Stomach (tissue), 8 donors: ENCODE measurements at regions not wholly inside any gene's neighbourhood (a gene's known extent, or its start where the extent isn't known, plus 50 kb on each side); places are given as distances from the start of the nearest gene placed in this dataset.

ENCODE experiments used
- DNase-seq, 2 donors: peaks; one replicate each; pipeline versions ENCODE4 v3.0.0 to v3.0.0-alpha.2; 2013 to 2019
- H3K27ac ChIP-seq, 5 donors: fragments of 200-600 bp in 4 of 5; sonication (generic) in 4 of 5; one replicate each; pipeline ENCODE4 v1.5.1; 2013 to 2019; ENCODE audit warnings: mild to moderate bottlenecking in 1 of 5, moderate library complexity in 1 of 5
- H3K27me3 ChIP-seq, 3 donors: fragments of 200-600 bp; sonication (generic); one replicate each; pipeline ENCODE4 v1.5.1; 2017 to 2019; ENCODE audit warnings: mixed run types in 1 of 3
- H3K36me3 ChIP-seq, 4 donors: fragments of 200-600 bp; sonication (generic); 1 replicate in 3 of 4; 2 replicates in 1 of 4; pipeline ENCODE4 v1.5.1; 2016 to 2019
- H3K4me1 ChIP-seq, 4 donors: fragments of 200-600 bp; sonication (generic); one replicate each; pipeline ENCODE4 v1.5.1; 2016 to 2019
- H3K4me3 ChIP-seq, 4 donors: fragments of 200-600 bp; sonication (generic) in 3 of 4; one replicate each; pipeline ENCODE4 v1.5.1; 2016 to 2019; ENCODE audit warnings: mild to moderate bottlenecking in 1 of 4
- H3K9me3 ChIP-seq, 4 donors: fragments of 200-600 bp; sonication (generic); one replicate each; pipeline ENCODE4 v1.5.1; 2016 to 2019
- CTCF ChIP-seq, 7 experiments: fragments of 450-650 bp in 4 of 7; fragments of 200-600 bp in 3 of 7; sonication (generic) in 3 of 7; IDR thresholded peaks; one replicate each; pipeline ENCODE4 v1.5.1; 2016 to 2019; ENCODE audit warnings: antibody characterized with exemption in 7 of 7, control low read depth in 2 of 7, mild to moderate bottlenecking in 1 of 7
- EP300 ChIP-seq: sonication (generic); formaldehyde crosslinking; IDR thresholded peaks from one replicate; pipeline ENCODE4 v1.6.1; 2017; ENCODE audit warnings: antibody characterized with exemption
- POLR2A ChIP-seq, 4 donors: fragments of 450-650 bp; IDR thresholded peaks; one replicate each; pipeline ENCODE4 v1.6.1; 2016; ENCODE audit warnings: antibody characterized with exemption in 4 of 4, control low read depth in 2 of 4, mild to moderate bottlenecking in 1 of 4, moderate library complexity in 1 of 4
- POLR2AphosphoS5 ChIP-seq, 3 donors: sonication (generic); formaldehyde crosslinking; IDR thresholded peaks; one replicate each; pipeline ENCODE4 v1.6.1; 2016; ENCODE audit warnings: antibody characterized with exemption in 3 of 3
- WGBS, 5 donors: extraction: QIAGEN DNeasy Blood & Tissue Kit in 3 of 5; methylation state at CpG; one replicate each; pipeline versions ENCODE4 v1.1.5 to v1.1.7; 2013 to 2018; 5-methylcytosine and 5-hydroxymethylcytosine counted together
- intact Hi-C: fragments of 100-400 bp; cut with DNase I; formaldehyde crosslinking; loops from one replicate; pipeline ENCODE4 v1.15.1; 2023; ENCODE audit warnings: low total_unique reads
- donor health status: healthy with polysubstance abuse.
- donor health status: Bipolar disorder and iron deficiency.
- donor health status: healthy.

DNA sequence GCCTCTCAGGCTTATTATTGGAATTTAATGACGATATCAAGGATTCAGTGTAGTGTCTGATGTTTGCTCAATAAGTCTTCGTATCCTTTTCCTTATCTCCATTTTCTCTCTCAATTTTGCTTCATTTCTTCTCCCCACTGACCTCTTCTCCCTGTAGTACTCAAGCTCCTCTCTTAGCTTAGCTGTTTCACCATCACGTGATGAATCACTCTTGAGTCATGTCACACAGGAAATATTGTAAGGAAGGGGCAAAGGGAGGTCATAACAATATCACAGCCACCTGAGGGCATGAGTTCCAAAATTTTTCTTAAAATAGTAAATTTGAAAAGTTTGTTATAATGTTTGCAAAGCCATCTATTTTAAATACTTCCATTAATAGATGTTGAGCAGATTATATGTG lies 392.2 kb upstream of the MARCKS start:
- H3K4me3 ChIP-seq, result no peak overlapping the region
- no peak for TF ChIP-seq CTCF (IDR thresholded peaks at IDR 0.05)
- TF ChIP-seq POLR2A (IDR thresholded peaks at IDR 0.05), result no peak
- no peak for TF ChIP-seq POLR2AphosphoS5 (IDR thresholded peaks at IDR 0.05)
- TF ChIP-seq EP300, result no peak
- H3K4me1 ChIP-seq, result no peaks in the 10 kb centered on the region
- intact Hi-C loops, result no loop called here
- DNase-seq, result no peak
- no peaks in the 10 kb centered on the region for H3K27me3 ChIP-seq
- no peaks in the 10 kb centered on the region for H3K36me3 ChIP-seq
- H3K27ac ChIP-seq, result no peak overlapping the region
- H3K9me3 ChIP-seq, result no peaks in the 10 kb centered on the region
- 65 to 84% (median 82%) methylated on average over 3 of the region's 3 CpGs for WGBS, 5 donors

GRCh38 chr6:113466526-113466925 lies 390.6 kb upstream of the MARCKS start:
- Histone ChIP-seq H3K27ac (no peak overlapping the region), H3K9me3 (no peaks in the 10 kb centered on the region), H3K36me3 (no peaks in the 10 kb centered on the region), H3K4me3 (no peak overlapping the region), H3K27me3 (no peaks in the 10 kb centered on the region), H3K4me1 (no peaks in the 10 kb centered on the region)
- intact Hi-C loops, result no loop called here
- no peak for TF ChIP-seq POLR2AphosphoS5 (IDR thresholded peaks at IDR 0.05)
- no peak for TF ChIP-seq POLR2A (IDR thresholded peaks at IDR 0.05)
- no peak for TF ChIP-seq EP300
- TF ChIP-seq CTCF (IDR thresholded peaks at IDR 0.05), result no peak
- no peak for DNase-seq
- 50 to 76% (median 52%) methylated on average over 4 of the region's 4 CpGs for WGBS, 5 donors

DNA sequence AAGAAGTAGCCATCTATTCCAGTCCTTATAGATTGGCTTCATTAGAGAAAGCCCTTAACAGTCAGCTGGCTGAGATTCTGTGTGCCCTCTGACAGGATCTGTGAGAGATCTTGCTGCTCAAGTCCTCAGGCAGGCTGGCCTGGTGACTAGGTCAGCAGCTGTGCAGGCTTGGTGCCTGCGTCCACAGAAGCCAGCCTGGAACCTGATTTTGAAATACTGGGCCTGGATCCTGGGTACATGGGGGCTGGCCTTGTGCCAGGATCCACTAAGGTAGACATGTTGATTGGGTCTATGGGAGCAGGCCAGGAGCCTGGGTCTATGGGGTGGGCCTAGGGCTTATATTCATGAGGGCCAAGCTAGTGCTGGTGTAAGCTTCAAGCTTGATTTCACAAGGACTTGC lies 381.8 kb upstream of the MARCKS start:
- Histone ChIP-seq H3K4me3 (no peak overlapping the region), H3K9me3 (no peaks in the 10 kb centered on the region), H3K27ac (no peak overlapping the region), H3K4me1 (no peaks in the 10 kb centered on the region), H3K36me3 (no peaks in the 10 kb centered on the region), H3K27me3 (no peaks in the 10 kb centered on the region)
- TF ChIP-seq POLR2AphosphoS5 (IDR thresholded peaks at IDR 0.05), result no peak
- TF ChIP-seq POLR2A (IDR thresholded peaks at IDR 0.05), result no peak
- TF ChIP-seq CTCF (IDR thresholded peaks at IDR 0.05), result no peak
- TF ChIP-seq EP300, result no peak
- intact Hi-C loops, result no loop called here
- 60 to 89% (median 81%) methylated on average over 1 of the region's 1 CpG; no CpG with 5 or more reads in 1 of the 5 donors for WGBS, 5 donors
- no peak for DNase-seq

GRCh38 chr6:113476937-113477839 lies 380.0 kb upstream of the MARCKS start:
- 69 to 81% (median 77%) methylated on average over 5 of the region's 5 CpGs for WGBS, 5 donors
- intact Hi-C loops, result no loop called here

More at GRCh38 chr6:113476937-113477839, 380.0 kb upstream of the MARCKS start:
- no peak overlapping the region for H3K4me3 ChIP-seq
- H3K27ac ChIP-seq, result no peak overlapping the region
- no peaks in the 10 kb centered on the region for H3K9me3 ChIP-seq
- DNase-seq, result no peak
- no peak for TF ChIP-seq EP300
- TF ChIP-seq POLR2AphosphoS5 (IDR thresholded peaks at IDR 0.05), result no peak
- no peak for TF ChIP-seq CTCF (IDR thresholded peaks at IDR 0.05)
- TF ChIP-seq POLR2A (IDR thresholded peaks at IDR 0.05), result no peak
- H3K27me3 ChIP-seq, result no peaks in the 10 kb centered on the region
- H3K36me3 ChIP-seq, result no peaks in the 10 kb centered on the region
- H3K4me1 ChIP-seq, result no peaks in the 10 kb centered on the region
